HCT116 (cell line): ENCODE measurements at regions not wholly inside any gene's neighbourhood (a gene's known extent, or its start where the extent isn't known, plus 50 kb on each side); places are given as distances from the start of the nearest gene placed in this dataset.

ENCODE experiments used
- ELF1 ChIP-seq: IDR thresholded peaks from 2 replicates; pipeline ENCODE4 v1.6.1; 2012; ENCODE audit warnings: low read depth, borderline replicate concordance
- EZH2 ChIP-seq: fragments of 200-600 bp; sonication (generic); IDR thresholded peaks from 2 replicates; pipeline ENCODE4 v1.6.1; 2017; ENCODE audit warnings: antibody characterized with exemption, mixed run types
- EZH2phosphoT487 ChIP-seq: fragments of 200-600 bp; IDR thresholded peaks from 2 replicates; pipeline ENCODE4 v1.6.1; 2018; ENCODE audit warnings: antibody characterized with exemption, borderline replicate concordance
- JUND ChIP-seq: IDR thresholded peaks from 2 replicates; pipeline ENCODE4 v1.6.1; 2012
- POLR2AphosphoS5 ChIP-seq: IDR thresholded peaks from 2 replicates; pipeline ENCODE4 v1.6.1; 2011; ENCODE audit warnings: mild to moderate bottlenecking, low read depth, low read length, moderate library complexity
- RAD21 ChIP-seq: IDR thresholded peaks from 2 replicates; pipeline ENCODE4 v1.6.1; 2012; ENCODE audit warnings: low read depth, mild to moderate bottlenecking
- SIN3A ChIP-seq: IDR thresholded peaks from 2 replicates; pipeline ENCODE4 v1.6.1; 2012; ENCODE audit warnings: low read depth
- SP1 ChIP-seq: IDR thresholded peaks from 2 replicates; pipeline ENCODE4 v1.6.1; 2012; ENCODE audit warnings: low read depth
- TCF7L2 ChIP-seq: IDR thresholded peaks from 2 replicates; pipeline ENCODE4 v1.7.0; 2011; ENCODE audit warnings: borderline replicate concordance, inconsistent platforms; ENCODE audit not compliant: insufficient read depth, insufficient read length; ENCODE audit errors: extremely low read depth
- YY1 ChIP-seq: IDR thresholded peaks from 2 replicates; pipeline ENCODE4 v1.6.1; 2011; ENCODE audit warnings: low read length, low read depth, moderate library complexity, mild to moderate bottlenecking; ENCODE audit not compliant: insufficient replicate concordance; ENCODE audit errors: extremely low read depth
- TF ChIP-seq, protein P1 (sequence below), 3 experiments: fragments of 200-600 bp in 1 of 3; sonication (generic) in 1 of 3; IDR thresholded peaks in 2 of 3; conservative IDR thresholded peaks in 1 of 3; 2 replicates each; pipeline ENCODE4 v1.5.1; 2012 to 2017; ENCODE audit warnings: low read depth in 2 of 3, low read length in 2 of 3, antibody characterized with exemption in 1 of 3, borderline replicate concordance in 1 of 3, control low read depth in 1 of 3, mild to moderate bottlenecking in 1 of 3, mixed read lengths in 1 of 3, mixed run types in 1 of 3, moderate library complexity in 1 of 3; ENCODE audit not compliant: insufficient read depth in 1 of 3
- TF ChIP-seq, protein P2 (sequence below): IDR thresholded peaks from 2 replicates; pipeline ENCODE4 v1.6.1; 2012

GRCh38 chr15:69758291-69758771 lies 305.7 kb downstream of the RPLP1 start:
- TF ChIP-seq, protein P1, sequence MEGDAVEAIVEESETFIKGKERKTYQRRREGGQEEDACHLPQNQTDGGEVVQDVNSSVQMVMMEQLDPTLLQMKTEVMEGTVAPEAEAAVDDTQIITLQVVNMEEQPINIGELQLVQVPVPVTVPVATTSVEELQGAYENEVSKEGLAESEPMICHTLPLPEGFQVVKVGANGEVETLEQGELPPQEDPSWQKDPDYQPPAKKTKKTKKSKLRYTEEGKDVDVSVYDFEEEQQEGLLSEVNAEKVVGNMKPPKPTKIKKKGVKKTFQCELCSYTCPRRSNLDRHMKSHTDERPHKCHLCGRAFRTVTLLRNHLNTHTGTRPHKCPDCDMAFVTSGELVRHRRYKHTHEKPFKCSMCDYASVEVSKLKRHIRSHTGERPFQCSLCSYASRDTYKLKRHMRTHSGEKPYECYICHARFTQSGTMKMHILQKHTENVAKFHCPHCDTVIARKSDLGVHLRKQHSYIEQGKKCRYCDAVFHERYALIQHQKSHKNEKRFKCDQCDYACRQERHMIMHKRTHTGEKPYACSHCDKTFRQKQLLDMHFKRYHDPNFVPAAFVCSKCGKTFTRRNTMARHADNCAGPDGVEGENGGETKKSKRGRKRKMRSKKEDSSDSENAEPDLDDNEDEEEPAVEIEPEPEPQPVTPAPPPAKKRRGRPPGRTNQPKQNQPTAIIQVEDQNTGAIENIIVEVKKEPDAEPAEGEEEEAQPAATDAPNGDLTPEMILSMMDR (IDR thresholded peaks at IDR 0.05 in 2 of 3, conservative IDR thresholded peaks at IDR 0.05 in 1 of 3; ENCODE audit: borderline replicate concordance in 1 of 3, insufficient read depth in 1 of 3, low read depth in 2 of 3, low read length in 2 of 3): no peak
- TF ChIP-seq SP1: no peak
- TF ChIP-seq TCF7L2: no peak
- no peak for TF ChIP-seq YY1
- no peak for TF ChIP-seq ELF1
- no peak for TF ChIP-seq EZH2
- TF ChIP-seq RAD21: no peak
- TF ChIP-seq JUND: no peak
- no peak for TF ChIP-seq POLR2AphosphoS5
- TF ChIP-seq EZH2phosphoT487: no peak
- TF ChIP-seq, protein P2, sequence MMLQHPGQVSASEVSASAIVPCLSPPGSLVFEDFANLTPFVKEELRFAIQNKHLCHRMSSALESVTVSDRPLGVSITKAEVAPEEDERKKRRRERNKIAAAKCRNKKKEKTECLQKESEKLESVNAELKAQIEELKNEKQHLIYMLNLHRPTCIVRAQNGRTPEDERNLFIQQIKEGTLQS: no peak
- no peak for TF ChIP-seq SIN3A
